DOHH2 (cell line): ENCODE measurements at regions not wholly inside any gene's neighbourhood (a gene's known extent, or its start where the extent isn't known, plus 50 kb on each side); places are given as distances from the start of the nearest gene placed in this dataset.

Source experiments
- H3F3A ChIP-seq: fragments of 200-600 bp; sonication (generic), shearing (Covaris generic); 2 replicates; pipeline ENCODE4 v1.6.0; 2016; ENCODE audit warnings: antibody characterized with exemption, mild to moderate bottlenecking; ENCODE audit not compliant: control insufficient read depth, insufficient read depth
- H3K27ac ChIP-seq: fragments of 200-600 bp; sonication (generic); 2 replicates; pipeline ENCODE4 v1.5.1; 2014; ENCODE audit warnings: low read depth, mild to moderate bottlenecking, low read length, moderate library complexity
- H3K27me3 ChIP-seq: fragments of 200-600 bp; sonication (generic); 2 replicates; pipeline ENCODE4 v1.6.1; 2014; ENCODE audit warnings: mild to moderate bottlenecking, low read length, mixed read lengths; ENCODE audit not compliant: control insufficient read depth
- H3K36me3 ChIP-seq: fragments of 200-600 bp; sonication (generic); 2 replicates; pipeline ENCODE4 v1.6.1; 2014; ENCODE audit warnings: mild to moderate bottlenecking, low read length, moderate library complexity, mixed read lengths; ENCODE audit not compliant: control insufficient read depth
- H3K4me1 ChIP-seq: fragments of 200-600 bp; sonication (generic); 2 replicates; pipeline ENCODE4 v1.6.1; 2014; ENCODE audit warnings: mild to moderate bottlenecking, low read length, mixed read lengths; ENCODE audit not compliant: control insufficient read depth
- H3K4me2 ChIP-seq: fragments of 200-600 bp; sonication (generic); 2 replicates; pipeline ENCODE4 v1.6.0; 2014; ENCODE audit warnings: mild to moderate bottlenecking, low read length, moderate library complexity
- H3K4me3 ChIP-seq: fragments of 200-600 bp; sonication (generic); 2 replicates; pipeline ENCODE4 v1.5.1; 2014; ENCODE audit warnings: mild to moderate bottlenecking, low read length, mixed read lengths
- H3K79me2 ChIP-seq: fragments of 200-600 bp; sonication (generic); 2 replicates; pipeline ENCODE4 v1.6.1; 2014; ENCODE audit warnings: mild to moderate bottlenecking, low read length, mixed read lengths; ENCODE audit not compliant: control insufficient read depth
- H3K9me2 ChIP-seq: fragments of 200-600 bp; sonication (generic); replicated peaks from 2 replicates; pipeline ENCODE4 v1.6.1; 2014; ENCODE audit warnings: mild to moderate bottlenecking, low read length, mixed read lengths; ENCODE audit not compliant: control insufficient read depth
- H3K9me3 ChIP-seq: fragments of 200-600 bp; sonication (generic); 2 replicates; pipeline ENCODE4 v1.6.1; 2014; ENCODE audit warnings: antibody characterized with exemption, low read length, mixed read lengths; ENCODE audit not compliant: control insufficient read depth, insufficient read depth
- H4K20me1 ChIP-seq: fragments of 200-600 bp; sonication (generic); 2 replicates; pipeline ENCODE4 v1.6.0; 2014; ENCODE audit warnings: low read depth, mild to moderate bottlenecking, antibody characterized with exemption, low read length, moderate library complexity; ENCODE audit not compliant: control insufficient read depth, insufficient read depth
- EZH2phosphoT487 ChIP-seq: fragments of 200-600 bp; sonication (generic); IDR thresholded peaks from 2 replicates; pipeline ENCODE4 v1.6.1; 2017; ENCODE audit warnings: borderline replicate concordance, mild to moderate bottlenecking, antibody characterized with exemption, low read length, moderate library complexity, mixed read lengths
- TF ChIP-seq, protein P1 (sequence below): fragments of 200-600 bp; sonication (generic); IDR thresholded peaks from one replicate; pipeline ENCODE4 v1.5.1; 2014; ENCODE audit warnings: antibody characterized with exemption, mild to moderate bottlenecking, low read depth, low read length; ENCODE audit not compliant: poor library complexity, severe bottlenecking

DNA sequence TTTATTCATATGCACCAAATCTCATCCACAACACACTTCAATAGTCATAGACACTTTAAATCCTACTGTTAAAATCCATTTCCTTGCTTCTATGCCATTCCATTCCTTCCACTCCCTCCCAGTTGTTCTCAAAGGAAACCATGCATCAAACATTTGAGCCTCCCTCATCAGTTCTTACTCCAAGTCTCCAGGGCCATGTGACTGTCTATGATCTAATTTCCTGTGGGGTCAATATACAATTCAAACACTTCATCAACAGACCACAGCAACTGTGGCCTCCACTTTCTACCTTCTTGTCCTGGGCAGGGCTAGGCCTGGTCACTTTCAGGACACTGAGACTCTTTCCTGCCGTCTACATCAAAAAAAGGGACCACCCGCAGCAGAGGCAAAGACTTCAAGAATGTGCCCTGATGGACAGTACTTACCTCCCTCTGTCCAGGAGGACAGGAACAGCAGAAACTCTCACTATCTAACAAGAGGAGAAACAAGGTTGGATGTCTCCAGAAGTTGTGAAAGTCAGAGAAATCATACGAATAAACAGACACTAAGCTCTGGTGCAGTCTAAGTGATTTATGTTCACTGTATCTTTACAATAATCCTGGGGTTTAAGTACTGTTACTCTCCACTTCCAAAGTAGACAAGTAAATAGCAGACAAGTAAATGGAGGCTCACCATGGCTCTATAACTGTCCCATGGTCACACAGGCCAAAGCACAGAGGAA is 160.2 kb downstream of the QRSL1 start:
- no peaks in the 10 kb centered on the region for H3K27me3 ChIP-seq
- TF ChIP-seq, protein P1, sequence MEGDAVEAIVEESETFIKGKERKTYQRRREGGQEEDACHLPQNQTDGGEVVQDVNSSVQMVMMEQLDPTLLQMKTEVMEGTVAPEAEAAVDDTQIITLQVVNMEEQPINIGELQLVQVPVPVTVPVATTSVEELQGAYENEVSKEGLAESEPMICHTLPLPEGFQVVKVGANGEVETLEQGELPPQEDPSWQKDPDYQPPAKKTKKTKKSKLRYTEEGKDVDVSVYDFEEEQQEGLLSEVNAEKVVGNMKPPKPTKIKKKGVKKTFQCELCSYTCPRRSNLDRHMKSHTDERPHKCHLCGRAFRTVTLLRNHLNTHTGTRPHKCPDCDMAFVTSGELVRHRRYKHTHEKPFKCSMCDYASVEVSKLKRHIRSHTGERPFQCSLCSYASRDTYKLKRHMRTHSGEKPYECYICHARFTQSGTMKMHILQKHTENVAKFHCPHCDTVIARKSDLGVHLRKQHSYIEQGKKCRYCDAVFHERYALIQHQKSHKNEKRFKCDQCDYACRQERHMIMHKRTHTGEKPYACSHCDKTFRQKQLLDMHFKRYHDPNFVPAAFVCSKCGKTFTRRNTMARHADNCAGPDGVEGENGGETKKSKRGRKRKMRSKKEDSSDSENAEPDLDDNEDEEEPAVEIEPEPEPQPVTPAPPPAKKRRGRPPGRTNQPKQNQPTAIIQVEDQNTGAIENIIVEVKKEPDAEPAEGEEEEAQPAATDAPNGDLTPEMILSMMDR: no peak
- no peak for TF ChIP-seq EZH2phosphoT487
- no peak overlapping the region for H3K4me3 ChIP-seq
- H3F3A ChIP-seq: no peaks in the 10 kb centered on the region
- no peaks in the 10 kb centered on the region for H3K9me3 ChIP-seq
- H3K4me2 ChIP-seq: no peak overlapping the region
- H4K20me1 ChIP-seq: no peaks in the 10 kb centered on the region
- no peaks in the 10 kb centered on the region for H3K36me3 ChIP-seq
- no peaks in the 10 kb centered on the region; the same call in 1 of the 2 replicates for H3K9me2 ChIP-seq
- H3K4me1 ChIP-seq: no peaks in the 10 kb centered on the region
- no peaks in the 10 kb centered on the region for H3K79me2 ChIP-seq
- no peak overlapping the region for H3K27ac ChIP-seq

DNA sequence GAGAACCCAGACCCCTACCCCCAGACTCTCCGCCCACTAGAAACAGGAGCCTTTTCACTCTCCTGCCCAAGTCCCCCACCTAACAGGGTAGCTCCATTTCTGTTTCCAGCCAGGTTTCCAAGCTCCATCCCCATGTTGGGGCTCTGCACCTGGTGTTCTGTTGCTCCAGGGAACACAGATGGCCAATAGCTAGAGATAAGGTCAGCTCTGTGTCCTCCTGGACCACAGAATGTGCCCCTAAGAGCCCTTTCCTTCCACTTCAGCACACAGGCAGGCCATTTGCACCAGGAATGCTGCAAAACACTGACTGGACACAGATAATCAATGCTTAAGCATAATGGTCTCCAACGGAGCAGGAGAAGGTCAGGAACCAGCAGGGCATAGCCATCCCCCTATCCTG is 159.4 kb downstream of the QRSL1 start:
- Histone ChIP-seq H3K4me3 (no peak overlapping the region), H4K20me1 (no peaks in the 10 kb centered on the region), H3K9me2 (no peaks in the 10 kb centered on the region), H3F3A (no peaks in the 10 kb centered on the region), H3K27ac (no peak overlapping the region), H3K4me2 (no peak overlapping the region), H3K9me3 (no peaks in the 10 kb centered on the region), H3K36me3 (no peaks in the 10 kb centered on the region), H3K79me2 (no peaks in the 10 kb centered on the region), H3K27me3 (no peaks in the 10 kb centered on the region), H3K4me1 (no peaks in the 10 kb centered on the region)
- TF ChIP-seq, protein P1: no peak
- no peak for TF ChIP-seq EZH2phosphoT487

DNA sequence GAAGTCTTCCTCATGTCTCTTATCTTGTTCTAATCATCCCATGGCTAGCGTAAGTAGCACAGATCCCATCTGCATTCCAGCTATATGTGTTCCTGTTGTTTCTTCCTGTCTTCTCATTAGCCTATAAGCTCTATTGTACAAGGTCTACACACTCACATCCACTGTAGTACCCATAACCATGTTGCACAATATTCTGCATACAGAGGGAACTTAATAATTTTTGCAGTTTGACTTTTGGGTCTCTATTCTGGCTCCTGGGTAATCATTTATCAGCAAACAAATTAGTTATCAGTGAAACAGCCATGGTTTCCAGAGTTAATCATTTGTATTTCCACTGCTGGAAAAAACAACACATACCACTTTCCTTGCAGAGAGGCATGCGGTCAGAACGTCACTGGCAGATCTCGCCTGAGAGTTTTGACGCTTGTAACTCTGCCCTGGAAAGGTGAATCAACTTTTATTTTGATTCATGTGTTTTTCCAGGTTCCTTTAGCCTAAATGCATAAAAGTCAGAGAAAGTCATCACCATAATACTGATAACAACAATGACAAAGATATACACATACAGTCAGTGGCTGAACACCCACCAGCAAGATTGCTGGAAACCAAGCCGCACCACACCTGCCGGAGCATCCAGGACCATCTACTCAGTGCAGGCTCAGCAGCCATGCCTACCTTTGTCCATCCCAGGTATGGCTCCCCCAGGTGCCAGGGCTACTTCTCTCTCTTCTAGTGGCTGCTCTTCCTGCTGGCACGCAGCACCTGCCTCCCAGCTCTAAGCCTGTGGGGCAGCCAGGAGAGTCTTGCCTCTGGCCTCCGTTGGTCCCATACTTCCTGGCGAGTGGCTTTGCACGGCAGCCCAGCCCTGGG is 158.2 kb downstream of the QRSL1 start:
- H3K79me2 ChIP-seq: no peaks in the 10 kb centered on the region
- H3K4me3 ChIP-seq: no peak overlapping the region

More for the DNA sequence above, 158.2 kb downstream of the QRSL1 start:
- Histone ChIP-seq H3K27ac (no peak overlapping the region), H3K9me2 (no peaks in the 10 kb centered on the region), H3K4me2 (no peak overlapping the region), H3K9me3 (no peaks in the 10 kb centered on the region), H3K4me1 (no peaks in the 10 kb centered on the region), H3K27me3 (no peaks in the 10 kb centered on the region), H3K36me3 (no peaks in the 10 kb centered on the region), H3F3A (no peaks in the 10 kb centered on the region), H4K20me1 (no peaks in the 10 kb centered on the region)
- TF ChIP-seq, protein P1: no peak
- TF ChIP-seq EZH2phosphoT487: no peak
